Activated CD4-positive, CD25-positive, alpha-beta regulatory T cell treated with anti-CD3 and anti-CD28 coated beads, Interleukin-2, amount 50 U/mL, for 72 hours (primary cell): ENCODE measurements at regions not wholly inside any gene's neighbourhood (a gene's known extent, or its start where the extent isn't known, plus 50 kb on each side); places are given as distances from the start of the nearest gene placed in this dataset.

Source experiments
- DNase-seq: peaks from one replicate; pipeline ENCODE4 v3.0.0; 2021

GRCh38 chr12:58812214-58812613 lies 108.1 kb downstream of the LRIG3 start:
- DNase-seq, result no peak

- no peak for DNase-seq
Observed at GRCh38 chr12:58814036-58814435, 106.3 kb downstream of the LRIG3 start.

GRCh38 chr12:58815235-58815634 lies 105.1 kb downstream of the LRIG3 start:
- DNase-seq, result no peak

GRCh38 chr12:58818546-58818945 lies 101.8 kb downstream of the LRIG3 start:
- no peak for DNase-seq

GRCh38 chr12:58819345-58819744 lies 101.0 kb downstream of the LRIG3 start:
- no peak for DNase-seq

GRCh38 chr12:58819985-58820384 lies 100.3 kb downstream of the LRIG3 start:
- DNase-seq, result no peak
